NCI-H1694 (cell line): ENCODE measurements at regions not wholly inside any gene's neighbourhood (a gene's known extent, or its start where the extent isn't known, plus 50 kb on each side); places are given as distances from the start of the nearest gene placed in this dataset.
A peak's percentile ranks its signal among the peaks of the same experiment; 100 is the strongest.

ENCODE experiments used
- DNase-seq: peaks from one replicate; lab custom pipeline; 2025; lab: John Stamatoyannopoulos, UW

DNA sequence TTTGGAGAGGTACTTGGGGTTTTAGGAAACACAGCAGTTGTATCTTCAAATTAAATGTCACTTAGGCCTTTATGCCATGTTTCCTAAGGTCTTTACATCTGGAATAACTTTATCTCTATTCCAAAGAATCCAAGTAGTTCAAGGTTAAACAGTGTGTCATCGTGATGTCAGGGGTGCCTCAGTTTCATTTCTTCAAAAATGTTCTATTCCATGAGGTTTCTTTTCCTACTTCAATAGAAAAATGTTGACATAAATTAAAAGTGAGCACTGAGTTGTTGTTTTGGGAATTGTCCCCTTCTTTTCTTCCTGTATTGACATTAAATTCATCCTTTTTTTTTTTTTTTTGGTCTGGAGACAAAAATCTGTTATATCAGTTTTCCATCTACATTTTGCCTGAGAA, 160.6 kb upstream of the C21orf91 start:
- DNase-seq: no peak

DNA sequence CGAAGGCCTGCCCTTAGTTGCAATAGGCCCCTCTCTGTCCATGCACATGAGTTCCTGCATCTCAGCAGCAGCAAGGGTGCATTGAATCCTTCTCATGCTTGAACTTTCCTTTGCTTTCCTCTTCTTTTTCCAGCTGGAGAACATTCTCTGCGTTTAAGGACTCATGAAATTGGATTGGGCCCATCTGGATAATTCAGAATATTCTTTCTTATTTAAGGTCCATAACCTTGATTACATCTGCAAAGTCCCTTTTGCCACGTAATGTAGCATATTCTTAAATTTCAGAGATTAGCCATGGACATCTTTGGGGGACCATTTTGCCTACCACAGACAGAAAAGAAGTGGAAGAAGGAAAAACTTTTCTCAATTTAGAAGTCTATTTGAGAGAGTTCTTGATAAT, 159.7 kb upstream of the C21orf91 start:
- no peak for DNase-seq

DNA sequence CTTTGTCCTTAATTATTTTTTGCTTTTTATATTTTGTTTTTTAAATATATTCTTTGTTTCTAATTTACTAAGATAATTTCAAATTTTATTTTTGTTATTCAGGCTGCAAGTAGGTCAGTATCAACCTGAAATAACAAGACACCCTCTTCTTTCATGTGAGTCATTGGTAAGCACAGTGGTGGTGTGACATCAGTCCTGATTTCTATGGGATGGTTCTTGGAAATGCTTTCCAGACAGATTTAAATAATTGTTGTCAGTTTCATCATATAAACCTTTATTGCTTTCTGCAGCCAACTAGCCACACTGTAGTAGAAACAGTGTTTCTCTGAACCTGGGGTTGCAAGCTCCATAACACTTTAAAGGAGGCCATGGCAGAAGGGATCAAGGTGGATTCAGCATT, 157.5 kb upstream of the C21orf91 start:
- no peak for DNase-seq

DNA sequence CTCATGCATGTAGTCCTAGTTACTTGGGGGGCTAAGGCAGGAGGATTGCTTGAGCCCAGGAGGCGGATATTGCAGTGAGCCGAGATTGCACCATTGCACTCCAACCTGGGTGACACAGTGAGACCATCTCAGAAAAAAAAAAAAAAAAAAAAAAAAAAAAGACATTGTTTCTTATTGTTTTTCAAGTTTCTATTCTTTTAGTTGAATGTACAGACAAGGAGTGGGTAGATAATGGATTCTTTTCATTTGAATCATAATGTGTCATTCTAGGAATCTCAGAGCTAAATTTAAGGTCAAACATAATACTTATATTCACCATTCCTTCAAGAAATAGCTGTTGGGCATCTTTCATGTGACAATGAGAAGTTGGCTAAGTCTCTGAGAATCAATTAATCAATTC, 157.0 kb upstream of the C21orf91 start:
- no peak for DNase-seq

DNA sequence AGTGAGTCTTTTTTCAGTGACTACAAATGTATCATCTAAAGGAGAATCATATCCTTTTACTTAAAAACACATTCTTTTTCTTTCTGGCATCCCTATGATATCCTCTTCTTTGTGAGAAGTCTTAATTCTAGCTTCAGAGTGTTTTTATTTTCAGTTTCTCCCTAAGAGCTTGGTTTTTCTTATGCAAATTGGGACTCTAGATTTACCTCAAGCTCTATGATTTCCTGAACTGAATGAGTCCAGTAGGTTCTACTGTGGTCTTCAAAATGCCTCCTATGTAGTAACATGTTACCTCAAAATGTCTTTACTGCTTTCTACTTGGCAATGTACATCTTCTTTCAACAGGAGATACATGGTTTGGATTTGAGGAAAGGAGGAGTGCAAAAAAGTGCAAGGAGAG, 148.2 kb upstream of the C21orf91 start:
- no peak for DNase-seq

DNA sequence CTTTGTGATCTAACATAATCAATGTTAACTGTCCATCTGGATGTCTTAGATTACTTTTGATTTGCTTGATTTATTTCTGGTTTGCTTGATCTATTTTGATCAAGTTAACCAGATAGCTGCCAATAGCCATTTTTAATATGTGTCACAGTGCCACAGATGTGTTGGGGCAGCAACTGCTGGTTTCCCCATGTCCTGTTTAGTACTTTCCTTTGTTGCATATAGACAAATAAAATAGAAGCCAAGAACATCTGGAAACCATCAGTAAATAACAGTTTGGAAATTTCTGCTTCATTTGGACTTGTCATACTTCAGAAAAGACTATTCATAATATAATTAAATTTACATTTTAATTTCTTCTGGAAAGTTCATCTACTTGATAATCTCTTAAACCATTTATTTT, 145.6 kb upstream of the C21orf91 start:
- no peak for DNase-seq

DNA sequence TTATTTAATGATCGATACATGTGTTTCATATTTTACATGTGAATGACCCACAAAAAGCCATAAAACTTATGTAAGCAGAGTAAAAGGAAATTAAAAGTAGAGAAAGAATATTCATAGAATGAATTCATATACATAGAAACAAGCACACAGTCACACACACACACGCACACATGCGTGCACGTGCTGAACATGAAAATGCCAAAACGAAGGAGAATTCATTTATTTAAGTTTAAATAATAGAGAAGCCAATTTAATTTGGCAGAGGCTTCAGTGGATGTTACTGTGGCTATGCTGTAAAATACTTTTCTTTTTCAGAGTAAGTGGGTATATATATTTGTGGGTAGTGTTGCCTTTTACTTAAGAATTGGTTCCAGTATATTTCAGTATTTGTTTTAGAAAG, 145.0 kb upstream of the C21orf91 start:
- no peak for DNase-seq

DNA sequence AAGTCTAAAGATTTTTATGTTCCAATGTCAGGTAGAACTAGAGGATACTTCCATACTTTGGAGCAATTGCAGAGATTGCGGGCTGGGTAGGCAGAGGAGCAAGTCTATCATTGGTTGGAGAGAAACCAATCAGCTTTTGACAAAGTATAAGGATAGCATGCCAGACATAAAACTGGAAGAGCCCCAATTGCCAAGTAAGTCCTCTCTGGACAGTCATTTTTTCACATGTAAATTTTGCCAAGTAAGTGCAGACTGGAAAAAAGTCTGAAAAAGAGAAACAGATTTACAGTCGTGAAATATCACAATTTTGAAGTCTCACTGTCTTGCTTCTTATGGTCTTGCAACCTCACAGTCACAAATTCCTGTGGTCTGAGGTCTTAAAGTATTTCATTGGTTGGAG, 131.4 kb upstream of the C21orf91 start:
- no peak for DNase-seq

DNA sequence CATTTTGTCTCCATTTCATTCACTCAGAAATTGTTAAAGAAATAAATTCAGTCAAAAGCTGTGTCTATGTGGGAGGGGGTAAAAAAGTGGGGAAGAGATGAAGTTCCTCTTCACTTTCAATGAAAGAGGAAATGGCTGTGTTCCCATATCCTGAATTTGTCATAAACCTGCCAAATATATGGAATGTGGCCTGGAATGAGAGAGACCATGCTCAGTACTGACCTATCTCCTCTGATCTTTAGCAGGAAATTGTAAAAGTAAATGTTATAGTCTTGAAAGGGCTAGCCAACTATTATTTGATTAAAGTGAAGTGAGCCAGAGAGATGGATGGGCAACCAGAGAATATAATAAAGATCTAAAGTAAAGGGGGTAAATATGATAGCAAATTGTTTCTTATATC, 130.3 kb upstream of the C21orf91 start:
- no peak for DNase-seq

DNA sequence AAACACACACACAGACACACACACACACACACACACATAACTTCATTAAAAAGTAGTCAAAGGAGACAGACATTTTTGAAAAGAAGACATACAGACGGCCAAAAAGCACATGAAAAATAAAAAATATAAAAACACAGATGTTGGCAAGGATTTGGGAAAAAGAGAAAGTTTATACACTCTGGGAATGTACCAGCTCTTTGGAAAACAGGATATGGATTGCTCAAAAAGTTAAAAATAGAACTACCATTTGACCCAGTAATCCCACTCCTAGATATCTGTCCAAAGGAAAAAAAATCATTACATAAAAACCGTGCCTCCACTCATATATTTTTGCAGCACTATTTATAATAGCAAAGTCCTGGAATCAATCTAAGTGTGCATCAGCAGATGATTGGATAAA, 128.4 kb upstream of the C21orf91 start:
- DNase-seq: no peak

DNA sequence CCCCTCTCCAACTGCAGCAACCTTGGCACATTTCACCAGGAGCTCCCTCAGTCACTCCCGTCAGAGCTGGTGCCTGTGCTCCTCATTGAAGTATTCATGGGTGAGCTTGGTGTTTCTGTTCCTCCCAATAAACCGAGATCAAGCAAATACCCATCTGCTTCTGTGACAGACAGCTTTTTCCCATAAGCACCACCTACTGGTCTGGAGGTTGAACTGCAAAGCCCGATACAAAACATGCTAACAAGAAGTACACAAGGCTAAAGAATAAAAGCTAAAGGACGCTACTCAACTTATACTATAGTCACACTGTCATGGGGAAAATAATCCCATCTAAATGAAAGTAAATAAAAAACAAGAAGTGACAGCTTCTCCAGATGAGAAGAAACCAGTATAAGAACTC, 111.9 kb upstream of the C21orf91 start:
- no peak for DNase-seq

DNA sequence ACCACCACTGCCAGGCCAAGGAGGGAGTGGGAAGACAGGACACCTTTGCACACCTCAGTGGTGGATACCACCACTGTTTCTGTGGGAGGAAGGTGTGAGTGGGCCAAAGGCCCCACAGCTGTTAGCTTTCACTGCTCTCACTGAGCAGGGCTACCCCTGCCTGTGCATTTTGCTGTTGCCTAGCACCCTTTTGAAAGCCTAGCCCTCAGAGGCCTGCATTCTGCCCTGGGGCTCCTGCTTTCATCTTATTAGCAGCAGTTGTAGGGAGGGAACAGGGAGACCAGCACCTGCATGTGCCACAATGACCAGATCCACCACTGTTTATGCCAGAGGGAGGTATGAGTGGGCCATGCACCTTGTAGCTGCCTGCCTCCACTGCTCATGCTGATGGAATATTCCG, 110.9 kb upstream of the C21orf91 start:
- no peak for DNase-seq

DNA sequence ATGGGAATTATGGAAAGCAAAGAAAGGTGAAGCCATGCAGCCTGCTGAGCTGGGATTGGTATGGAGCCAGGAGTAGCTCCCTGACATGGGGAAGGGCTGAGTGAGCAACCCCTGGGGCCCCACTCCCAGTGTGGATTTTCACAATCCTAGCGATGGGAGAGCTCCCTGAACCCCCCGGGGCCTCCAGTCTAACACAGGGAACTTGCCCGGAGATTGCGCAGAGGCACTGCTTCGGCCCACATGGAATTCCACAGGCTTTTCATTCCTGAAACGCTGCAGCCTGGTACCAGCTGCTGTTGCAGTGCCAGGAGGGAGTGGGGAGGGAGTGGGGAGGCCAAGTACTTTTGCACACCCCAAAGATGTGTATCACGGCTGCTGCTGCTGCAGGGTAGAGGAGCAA, 110.4 kb upstream of the C21orf91 start:
- DNase-seq: no peak

DNA sequence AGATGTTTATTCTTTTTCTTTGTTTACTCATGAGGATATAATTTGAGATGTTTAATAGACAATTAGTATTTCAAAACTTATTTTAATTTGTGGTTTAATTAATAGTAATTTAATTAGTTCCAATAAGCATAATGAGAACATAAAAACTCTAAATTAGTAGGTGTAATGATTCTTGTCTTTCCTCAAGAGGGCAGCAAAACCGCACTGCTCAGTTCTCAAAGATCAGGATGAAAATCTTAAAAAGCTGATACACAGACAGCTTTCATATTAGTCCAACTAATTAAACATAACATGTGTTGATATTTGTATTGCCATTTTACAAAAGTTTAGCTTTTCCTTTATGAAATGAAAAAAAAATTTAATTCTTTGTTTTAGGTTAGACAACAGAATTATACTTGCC, 106.7 kb upstream of the C21orf91 start:
- DNase-seq: peak; percentile 10

DNA sequence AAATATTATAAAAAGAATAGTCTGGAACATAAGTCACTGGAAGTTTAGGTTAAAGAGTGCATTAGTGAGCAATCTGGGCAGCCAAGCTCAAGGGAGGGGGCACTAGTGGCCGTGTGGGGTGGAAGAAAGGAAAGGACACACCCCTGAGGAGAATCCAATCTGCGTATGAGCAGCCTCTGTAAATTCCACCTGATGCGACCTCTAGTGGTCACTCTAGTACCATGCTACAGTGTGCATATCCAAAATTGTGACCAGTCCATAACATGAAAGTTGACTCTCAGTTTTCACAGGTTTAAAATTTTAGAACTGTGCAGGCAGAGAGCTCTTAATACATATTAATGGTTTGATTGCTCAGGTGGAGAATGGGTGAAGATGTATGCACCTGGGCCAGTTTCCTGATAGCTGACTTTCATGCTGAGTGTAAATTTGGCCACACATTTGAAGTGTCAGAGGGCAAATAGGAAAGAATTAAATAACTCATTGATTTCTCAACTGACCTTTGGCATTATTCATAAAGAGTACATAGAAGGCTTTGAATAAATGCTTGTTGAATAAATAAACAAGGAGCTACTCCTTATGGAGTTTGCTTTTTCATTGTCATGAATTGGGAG, 105.9 kb upstream of the C21orf91 start:
- peak; percentile 64 for DNase-seq

DNA sequence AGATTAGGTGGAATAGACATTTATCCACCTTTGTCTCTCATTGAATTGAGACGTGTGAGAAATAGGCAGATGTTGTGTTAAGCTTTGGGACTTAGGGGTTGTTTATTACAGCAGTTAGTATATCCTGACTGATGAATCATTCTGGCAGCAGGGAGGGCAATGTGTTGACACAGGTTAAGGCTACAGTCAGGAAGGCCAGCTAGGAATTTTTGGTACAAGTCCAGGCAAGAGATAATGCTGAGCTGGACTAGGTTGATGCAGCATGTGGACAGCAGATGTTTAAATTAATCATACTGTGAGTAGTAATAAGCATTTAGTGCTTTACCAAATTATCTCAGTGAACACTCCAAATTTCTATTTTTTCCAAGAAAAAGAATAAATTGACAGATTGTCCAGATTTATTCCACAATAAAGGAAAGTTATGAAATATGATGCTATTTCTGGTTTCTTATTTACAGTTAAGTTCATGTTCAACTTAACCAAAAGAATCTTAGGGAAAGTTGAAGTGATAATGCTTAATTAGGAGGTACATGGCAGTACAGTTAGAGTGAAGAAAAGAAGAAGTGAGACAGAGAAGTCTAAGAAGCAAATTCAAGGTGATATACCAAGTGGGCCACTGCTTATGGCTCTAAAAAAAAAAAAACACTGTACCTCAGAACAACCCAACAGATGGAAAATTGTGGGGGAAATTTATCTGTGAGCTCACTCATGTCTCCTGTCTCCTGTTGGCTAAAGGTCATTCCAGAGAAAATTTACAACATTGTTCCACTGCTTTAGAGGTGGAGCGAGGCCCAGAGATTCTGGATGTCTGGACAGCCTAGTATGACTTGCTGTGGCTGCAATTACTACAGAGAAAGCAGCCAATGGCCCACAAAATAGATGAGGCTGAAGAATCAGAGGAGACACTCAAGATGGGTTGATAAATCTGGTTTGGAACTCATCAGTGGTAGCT, 102.7 kb upstream of the C21orf91 start:
- DNase-seq: no peak

DNA sequence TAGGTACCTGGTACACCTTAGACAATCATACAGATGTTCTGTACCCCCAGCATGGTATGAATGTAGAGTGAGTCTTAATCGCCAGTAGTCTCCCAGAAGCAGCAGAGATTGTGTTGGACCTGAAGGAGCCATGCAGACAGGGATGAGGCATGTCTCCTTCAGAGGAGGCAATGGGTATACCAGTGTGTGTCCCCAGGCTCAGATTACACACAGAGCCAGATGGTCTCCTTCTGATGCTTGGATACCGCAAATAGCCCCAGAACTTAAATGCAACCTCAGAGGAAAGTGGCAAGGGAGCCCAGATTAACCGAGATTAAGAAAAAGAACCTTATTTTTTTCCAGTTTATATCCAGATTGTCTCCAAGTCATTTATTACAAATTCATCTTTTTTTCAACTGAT, 96.8 kb upstream of the C21orf91 start:
- DNase-seq: no peak

DNA sequence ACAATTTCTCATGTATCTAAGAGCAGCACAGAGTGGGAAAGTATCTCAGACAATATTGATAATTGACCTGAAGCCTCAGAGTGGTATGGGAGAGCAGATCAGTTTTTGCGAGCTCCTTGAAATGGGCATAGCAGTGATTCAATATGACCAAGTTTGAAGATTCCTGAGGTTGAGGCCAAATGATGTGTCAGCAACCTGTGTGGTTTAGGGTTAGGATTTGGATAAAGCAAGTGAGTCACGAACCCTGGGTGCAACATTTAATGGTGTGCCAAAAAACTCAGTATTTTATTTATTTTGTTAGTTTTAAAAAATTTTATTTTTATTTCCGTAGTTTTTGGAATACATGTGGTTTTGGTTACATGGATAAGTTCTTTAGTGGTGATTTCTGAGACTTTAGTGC, 92.5 kb upstream of the C21orf91 start:
- no peak for DNase-seq

DNA sequence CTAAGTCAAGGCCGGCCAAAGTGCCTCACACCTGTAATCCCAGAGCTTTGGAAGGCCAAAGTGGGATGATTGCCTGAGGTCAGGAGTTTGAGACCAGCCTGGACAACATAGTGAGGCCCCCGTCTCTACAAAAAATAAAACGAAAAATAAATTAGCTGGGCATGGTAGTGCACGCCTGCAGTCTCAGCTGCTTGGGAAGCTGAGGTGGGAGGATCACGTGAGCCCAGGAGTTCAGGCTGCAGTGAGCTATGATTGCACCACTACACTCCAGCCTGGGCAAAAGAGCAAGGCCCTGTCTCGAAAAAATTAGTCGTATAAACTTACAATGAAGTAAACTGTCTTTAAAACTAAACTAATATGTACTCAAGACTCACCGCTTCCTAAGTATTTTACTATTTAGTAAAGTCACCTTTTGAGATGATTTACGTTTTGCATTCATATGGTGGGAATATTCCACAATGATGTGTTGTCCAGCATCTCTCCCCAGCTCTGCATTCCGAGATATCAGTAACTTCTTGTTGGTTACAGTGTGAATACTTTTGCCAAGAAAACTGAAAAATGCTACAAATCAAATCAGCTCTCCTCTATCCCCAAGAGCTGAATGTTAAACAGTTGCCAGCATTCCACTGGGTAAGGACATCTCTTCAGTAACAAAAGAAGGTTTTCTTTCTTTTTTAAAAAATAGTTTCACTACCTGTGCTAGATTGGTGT, 84.9 kb upstream of the C21orf91 start:
- no peak for DNase-seq

DNA sequence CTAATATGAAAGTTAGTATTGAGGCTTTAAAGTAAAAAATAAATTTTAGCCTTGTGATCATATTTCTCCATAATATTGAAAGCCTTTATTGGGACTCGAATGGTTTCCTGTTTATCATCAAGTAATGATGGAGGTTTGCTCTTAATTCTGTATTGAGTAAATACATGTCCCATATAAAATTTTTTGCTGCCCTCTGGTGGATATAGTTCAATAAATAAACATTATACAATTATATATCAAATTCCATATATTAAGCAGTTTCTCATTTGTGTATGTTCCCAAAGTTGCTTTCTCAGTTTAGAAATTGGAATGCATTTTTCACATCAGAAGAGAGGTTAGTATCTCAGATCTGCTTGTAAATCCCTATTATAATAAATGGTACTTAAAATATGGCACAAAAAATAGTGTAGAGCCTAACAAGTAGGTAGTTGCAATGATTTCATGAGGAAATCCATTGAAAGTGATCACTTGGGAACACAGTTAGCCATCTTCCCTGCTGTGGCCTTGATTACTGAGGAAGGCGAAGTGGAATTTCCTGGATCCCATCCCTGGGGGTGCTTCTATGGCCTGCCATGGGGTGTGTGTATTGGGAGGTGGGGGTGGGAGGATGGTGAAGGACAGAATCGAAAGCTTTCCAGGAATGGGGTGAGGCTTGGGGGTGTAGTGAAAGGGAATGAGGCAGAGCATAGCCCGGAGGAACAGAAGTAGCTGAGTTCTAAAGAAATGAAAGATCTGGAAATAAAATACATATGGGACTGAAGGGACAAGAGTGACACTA, 84.1 kb upstream of the C21orf91 start:
- DNase-seq: peak; percentile 62

DNA sequence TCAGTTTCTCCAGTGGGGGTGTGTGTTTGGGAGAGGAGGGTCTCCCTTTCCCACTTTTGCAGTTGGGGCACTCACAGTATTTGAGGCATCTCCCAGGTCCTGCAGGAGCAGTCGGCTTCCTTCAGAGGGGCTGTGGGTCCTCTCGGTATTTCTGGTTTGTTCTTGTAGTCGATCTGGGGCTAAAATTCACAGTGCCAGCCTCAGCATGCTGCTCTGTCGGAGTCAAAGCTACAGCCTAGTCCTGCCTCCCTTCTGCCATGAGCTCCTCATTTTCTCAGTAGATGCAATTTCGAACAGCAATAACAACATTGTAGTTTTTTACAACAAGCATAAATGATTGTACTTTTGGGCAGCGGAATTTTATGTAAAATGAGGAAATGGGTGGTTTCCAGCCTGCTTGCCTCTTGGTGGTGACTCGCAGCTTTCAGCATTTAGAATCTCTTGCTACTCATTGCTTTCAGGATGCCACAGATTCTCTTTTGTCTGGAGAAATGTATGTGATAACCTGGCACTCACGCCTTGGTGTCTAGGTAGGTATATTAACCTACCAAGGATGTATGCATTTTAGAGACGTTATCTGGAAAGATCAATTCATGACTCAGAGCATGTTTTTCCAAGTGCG, 82.4 kb upstream of the C21orf91 start:
- no peak for DNase-seq

DNA sequence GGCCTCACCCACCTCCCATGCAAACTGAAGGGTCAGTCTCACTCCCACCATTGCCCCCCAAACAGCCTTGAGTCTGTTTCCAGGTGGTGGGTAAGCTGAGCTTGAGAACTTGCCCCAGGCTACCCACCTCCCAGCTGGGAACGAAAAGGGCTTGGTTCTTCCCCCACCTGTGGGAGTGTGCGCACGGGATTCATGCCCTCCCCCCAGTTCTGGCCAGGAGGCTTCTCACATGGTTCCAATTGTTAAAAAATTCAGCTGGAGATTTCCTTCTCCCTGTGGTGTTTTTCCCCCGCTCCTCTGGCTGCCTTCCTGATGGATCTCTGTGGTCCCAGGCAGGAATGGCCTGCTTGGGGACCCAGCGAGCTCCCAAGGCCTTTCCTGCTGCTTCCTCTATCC, 81.8 kb upstream of the C21orf91 start:
- DNase-seq: no peak
